Fibroblast of skin of scalp (primary cell): ENCODE measurements at regions not wholly inside any gene's neighbourhood (a gene's known extent, or its start where the extent isn't known, plus 50 kb on each side); places are given as distances from the start of the nearest gene placed in this dataset.

ENCODE experiments used
- DNase-seq: peaks from one replicate; pipeline ENCODE4 v3.0.0-alpha.2; 2013

DNA sequence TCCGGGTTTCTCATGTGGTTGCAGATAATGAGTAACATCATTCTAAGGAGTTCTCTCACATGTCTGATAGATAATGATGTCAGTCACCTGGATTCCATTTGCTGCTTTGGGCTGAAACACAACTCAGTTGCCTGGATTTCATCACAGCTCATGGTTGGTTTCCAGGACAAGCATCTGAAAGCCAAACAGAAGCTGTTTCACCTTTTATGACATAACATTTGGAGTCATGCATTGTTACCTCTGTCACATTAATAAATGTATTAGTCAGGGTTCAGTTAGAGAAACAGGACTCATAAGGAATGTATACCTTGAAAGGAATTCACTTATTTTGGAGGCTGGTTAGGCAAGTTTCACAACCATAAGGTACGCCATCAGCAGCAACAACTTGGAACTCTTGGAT, 251.9 kb upstream of the ATXN7L3B start:
- no peak for DNase-seq

DNA sequence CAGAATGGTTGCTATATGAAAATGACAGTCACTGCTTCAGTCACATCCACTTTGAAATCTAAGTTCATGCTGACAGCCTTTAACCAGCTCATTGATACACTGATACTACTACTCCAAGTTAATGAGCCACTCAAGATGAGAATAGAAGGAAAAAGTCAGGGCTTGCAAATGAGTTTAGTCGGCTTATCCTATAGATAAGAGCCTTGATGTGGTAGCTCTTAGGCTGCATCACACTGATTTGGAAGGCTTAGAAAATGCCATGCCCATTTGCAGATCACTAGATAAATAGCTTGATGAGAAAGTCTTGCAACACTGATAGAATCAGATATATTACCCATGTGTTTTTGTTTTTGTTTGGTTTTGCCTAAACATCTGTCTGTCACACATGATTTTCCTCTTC, 251.4 kb upstream of the ATXN7L3B start:
- DNase-seq, result no peak

DNA sequence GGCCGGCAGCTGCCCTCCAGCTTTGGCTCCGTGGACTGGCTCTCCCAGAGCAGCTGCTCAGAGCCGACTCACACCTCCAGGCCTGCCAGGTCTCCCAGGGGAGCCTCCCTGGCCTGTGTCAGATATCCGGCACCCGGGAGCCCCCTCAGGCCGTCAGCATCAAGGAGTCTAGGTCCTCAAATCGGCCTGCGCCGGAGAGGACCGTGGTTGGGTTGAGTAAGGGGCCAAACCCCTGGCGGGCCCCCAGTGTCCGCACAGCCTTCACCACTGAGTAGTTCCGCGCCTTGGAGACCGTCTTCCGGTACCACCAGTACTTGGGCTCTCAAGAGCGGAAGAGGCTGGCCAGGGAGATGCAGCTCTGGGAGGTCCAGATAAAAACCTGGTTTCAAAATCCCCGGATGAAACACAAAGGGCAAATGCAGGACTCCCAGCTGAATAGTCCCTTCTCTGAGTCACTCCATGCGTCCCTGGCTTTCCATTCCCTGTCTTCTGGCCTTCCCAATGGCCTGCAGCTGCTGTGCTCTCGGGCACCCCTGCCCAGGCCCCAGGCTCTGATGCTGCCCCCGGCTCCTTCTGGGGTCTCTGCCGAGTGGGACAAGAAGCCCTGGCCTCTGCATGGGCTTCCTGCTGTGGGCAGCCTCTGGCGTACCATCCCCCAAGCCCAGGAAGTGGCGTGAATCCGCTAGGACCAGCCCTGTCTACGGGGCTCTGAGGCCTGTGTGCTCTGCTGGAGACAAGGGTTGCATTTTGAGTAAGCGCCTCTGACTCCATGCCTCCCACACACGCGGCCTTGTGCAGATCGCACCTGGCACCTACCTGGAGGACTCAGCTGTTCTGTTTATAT, 245.1 kb upstream of the ATXN7L3B start:
- DNase-seq, result no peak

DNA sequence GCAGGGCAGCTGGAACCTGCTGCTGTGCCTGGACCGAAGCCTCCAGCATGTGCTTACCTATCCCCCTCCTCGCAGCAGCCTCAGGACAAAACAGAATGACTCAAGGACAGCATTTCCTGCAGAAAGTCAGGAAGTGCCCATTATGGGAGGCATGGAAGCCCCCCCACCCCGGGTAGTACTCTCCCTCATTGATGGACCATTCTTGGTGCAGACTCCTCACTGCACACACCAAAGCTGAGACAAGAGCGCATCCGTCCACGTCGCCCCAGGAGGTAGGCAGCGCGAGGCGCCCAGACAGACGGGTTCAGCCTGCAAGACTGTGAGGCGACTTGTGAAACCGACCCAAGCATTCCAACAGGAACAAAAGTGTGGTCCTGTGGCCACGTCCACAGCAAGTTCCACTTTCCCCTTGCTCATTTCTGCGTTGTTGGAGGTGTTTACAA, 243.9 kb upstream of the ATXN7L3B start:
- DNase-seq, result no peak

DNA sequence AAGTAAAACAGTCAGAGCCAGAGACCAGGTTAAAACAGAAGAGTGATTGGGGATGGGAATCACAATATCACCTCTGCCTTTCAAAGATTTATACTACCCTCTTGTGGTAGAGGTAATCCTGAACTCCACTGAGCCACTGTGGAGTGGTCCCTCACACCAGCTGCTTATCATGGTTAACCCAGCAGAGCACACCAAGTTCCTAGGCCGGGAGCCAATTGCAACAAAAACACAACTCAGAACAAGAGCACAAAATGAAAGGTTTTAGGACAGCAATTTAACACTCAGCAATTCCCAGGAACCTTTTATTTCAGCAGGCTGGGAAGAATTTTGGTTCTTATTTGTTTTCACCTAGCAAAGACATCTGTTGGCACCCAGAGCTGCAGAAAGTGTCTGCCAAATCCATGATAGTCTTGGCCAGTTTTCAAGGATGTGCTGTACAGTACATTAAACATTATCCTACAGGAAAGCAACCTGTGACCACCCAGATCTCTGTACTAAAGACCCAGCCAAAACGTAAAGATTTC, 220.5 kb upstream of the ATXN7L3B start:
- peak; percentile 32 for DNase-seq

DNA sequence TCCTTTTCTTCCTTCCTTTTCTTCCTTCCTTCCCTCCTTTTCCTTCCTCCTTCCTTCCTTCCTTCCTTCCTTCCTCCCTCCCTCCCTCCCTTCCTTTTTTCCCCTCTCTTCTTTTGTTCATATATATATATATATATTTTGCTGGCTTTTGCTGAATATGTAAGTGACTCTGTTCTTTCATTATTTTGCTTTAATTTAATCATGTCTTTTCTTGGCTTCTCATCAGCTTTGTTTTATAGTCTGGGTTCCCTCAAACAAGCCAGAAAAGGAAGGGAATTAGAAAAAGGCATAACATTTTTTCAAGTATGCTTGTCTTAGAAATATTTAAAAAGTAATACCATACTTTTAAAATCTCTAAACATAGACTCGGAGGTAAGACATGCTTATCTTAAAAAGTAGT, 219.9 kb upstream of the ATXN7L3B start:
- no peak for DNase-seq

DNA sequence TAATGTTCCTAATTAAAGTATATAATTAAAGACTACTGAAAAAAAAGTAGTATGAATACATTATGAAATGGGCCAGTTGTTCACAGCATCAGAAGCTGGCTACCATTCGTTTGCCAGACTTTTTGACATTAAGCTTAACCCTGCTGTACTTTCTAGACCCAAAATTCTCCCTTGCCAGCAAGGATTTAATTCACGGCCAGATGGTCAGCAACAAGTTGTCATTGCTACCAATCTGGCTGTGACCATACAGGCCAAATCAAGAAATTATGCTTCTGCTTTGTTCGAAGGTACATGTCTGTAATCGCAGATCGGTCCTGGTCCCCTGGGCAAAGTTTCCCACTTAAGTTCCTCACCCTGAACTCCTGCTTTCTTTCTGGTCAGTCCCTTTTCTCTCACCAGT, 217.7 kb upstream of the ATXN7L3B start:
- no peak for DNase-seq

DNA sequence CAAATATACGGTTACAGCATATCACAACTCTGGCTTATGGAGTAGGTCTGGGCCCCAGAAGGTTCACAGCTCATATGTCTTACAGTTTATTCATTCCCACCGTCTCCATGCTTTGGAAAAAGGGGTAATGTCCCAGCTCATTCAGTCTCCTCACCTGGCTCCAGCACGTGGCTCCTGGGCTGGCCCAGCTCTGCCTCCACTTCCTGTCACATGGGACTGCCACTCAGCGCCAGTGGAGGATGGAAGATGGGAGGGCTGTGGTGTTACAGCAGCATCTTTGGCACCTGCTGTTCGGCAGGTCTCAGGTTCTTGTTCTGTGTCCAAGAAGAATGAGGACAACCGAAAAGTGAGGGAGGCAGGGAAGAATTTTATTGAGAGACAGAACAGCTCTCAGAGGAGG, 216.3 kb upstream of the ATXN7L3B start:
- no peak for DNase-seq

DNA sequence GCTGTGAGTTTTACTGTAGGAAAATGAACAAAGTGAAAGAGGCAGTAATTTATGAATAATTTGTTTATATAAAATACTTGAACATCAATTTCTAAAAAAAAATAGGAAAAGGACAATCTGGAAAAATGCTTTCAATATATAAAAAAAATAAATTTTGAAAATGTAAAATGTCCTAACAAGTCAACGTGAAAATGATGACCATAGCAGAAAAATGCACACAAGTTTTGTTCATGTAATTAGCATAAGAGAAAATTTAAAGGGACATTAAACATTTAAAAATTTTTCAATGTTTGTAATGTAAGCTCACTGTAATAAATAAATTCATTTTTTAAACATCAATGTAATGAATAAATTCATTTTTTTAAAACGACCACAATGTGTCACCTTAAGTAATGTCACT, 214.8 kb upstream of the ATXN7L3B start:
- no peak for DNase-seq

DNA sequence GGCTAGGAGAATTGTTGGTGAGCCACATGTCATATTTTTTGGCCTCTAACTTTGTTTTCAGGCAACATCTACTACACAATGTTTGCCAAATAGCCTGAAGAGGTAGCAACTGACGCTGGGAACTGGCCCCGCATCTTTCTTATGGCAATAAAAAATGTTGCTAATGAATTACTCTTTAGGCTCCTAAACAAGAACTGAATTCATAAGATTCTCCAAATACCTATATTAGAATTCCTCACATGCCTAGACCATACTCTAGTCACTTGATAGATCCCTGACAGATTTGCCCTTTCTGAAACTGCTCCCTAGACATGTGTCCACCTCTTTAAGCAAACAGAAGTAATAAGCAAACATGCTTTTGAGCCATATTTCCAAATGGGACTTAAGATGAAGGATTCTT, 209.0 kb upstream of the ATXN7L3B start:
- peak; percentile 9 for DNase-seq

DNA sequence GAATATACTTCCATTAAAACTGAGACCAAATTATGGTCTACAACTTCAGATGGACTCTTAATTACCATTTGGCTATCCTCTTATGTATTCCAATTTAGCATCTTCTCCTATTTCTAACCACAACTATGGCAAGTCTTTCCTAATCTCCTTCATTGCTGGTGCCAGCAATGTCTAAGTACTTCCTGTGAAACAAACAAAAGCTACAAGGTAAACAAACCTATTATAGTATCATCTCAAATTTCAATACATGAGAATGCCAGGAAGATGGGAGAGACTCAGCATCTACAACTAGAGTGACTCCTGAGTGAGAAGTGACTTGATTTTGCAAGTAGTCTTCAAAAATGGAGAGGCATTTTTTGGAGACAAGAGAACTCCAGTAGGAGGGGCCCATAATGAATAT, 202.9 kb upstream of the ATXN7L3B start:
- DNase-seq, result no peak

DNA sequence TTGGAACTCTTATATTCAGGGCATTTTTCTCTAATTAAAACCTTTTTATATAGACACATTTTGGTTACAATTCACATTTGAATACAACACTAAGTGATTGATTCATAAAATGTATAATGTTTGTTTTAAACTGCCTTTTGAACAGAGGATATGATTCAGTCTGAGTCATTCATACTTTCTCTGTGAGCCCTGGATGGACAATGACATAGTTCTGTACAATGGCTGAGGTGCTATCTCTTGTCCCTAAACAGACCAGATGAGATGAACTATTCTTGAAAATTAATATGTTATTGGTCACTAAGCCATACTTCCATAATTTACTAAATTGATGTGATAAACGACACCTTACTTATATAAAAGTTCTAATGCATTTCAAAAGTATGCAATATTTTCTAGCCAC, 199.7 kb upstream of the ATXN7L3B start:
- DNase-seq, result peak; percentile 54

DNA sequence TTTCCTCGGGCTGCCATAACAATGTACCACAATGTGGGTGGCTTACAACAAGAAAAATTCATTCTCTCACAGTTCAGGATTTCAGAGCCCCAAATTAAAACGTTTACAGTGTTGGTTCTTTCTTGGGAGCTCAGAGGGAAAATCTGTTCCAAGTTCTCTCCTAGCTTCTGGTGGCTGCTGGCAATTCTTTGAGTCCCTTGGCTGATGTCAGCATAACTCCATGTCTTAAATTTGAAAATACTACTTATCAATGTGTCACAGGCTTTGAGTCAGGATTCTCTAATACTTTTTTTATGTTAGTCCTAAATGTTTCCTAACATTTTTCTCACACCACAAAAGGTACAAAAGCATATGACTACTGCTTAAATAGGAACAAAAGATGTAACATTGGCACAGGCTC, 198.4 kb upstream of the ATXN7L3B start:
- no peak for DNase-seq

DNA sequence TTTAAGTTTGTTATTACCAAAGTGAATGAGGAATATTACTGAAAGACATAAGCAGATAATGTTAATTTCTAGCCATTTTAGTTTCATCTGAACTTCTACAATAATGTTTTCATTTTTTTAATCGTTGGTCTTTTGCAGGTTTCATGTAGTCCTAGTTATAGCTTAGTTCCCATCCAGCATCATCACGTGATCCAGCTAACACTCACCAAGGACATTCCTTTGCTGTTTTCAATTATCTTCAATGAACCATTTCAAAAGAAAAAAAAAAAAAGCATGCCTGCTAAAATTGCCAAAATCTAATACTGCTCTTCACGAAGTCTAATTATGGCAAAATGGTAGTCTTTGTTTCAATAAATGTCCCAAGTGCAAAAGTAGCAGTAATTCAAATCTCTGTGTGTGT, 187.7 kb upstream of the ATXN7L3B start:
- peak; percentile 69 for DNase-seq

DNA sequence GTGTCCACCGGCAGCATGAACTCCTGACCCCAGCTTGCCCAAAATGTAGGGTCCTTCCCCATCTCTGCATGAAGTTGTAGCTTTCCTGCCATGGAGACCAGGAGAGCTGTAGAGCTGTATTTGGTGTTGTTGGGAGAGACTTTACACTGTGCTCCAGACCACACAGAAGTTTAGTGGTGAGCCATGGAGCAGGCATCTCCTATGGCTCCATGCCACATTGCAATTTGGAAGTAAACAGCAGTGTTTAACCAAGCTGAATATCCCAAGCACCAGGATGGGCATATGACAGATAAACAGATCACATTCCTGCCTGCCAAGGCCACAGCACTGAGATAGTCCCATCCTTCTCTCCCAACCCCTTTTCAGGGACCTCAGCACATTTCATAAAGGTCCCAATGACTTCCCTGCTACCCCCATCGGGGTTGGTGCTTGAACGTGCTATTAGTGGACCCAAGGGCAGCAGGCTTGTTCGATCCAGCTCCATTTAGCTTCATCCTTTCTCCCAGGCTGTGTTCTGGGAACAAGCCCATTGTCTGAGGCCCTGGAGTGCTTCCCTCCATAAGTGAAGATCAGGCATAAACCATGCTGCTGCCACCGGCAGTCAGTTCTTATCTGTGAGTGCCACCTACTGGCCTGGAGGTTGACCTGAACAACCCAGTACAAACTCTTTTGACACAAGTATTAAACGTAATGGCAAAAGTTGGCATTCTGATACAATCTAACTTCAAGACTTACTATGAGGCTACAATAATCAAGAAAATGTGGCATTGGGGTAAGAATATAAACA, 172.3 kb upstream of the ATXN7L3B start:
- peak; percentile 67 for DNase-seq

DNA sequence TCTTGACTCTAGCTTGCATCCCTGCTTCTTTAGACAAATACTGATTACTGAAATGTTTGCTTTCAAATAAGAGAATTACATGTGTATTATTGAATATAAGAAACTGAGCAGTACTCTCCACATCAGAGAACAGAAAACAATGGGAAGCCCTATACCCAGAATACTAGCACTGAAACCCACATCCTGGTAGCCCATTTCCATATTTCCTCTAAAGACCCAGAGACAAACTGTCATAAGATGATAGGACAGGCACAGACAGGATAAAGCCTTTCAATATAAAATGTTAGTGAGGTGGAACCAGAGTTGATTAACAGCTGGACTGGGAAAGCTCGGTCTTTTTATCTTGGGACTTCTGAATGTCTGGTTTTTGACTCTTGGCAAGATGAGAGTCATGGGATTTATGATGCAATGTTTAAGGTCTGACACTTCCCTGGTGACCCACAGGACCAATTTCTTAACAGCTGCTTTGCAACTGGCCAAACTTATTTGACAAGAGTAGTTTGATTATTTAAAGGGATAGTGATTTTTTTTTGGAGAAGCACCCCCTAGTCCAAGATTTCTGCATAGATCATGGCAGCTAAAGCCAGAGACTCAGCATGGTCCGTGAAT, 166.9 kb upstream of the ATXN7L3B start:
- DNase-seq, result no peak

DNA sequence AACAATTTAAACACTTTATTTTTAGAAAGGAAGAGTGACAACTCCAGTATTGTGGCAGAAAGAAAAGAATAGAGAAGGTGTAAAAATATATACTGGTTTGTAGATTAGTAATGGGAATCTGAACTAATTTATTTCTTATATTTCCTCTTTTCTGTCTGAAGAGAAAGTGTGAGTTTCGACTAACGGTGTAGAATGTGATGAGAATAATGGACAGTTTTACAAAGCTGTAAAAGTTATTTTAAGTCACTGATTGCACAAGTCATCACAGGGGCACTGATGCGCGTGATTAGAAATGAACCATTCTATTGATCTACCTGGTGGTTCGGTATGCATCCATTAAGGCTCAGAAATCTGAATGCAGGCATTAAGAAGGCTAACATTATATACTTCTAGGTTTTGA, 158.5 kb upstream of the ATXN7L3B start:
- no peak for DNase-seq

DNA sequence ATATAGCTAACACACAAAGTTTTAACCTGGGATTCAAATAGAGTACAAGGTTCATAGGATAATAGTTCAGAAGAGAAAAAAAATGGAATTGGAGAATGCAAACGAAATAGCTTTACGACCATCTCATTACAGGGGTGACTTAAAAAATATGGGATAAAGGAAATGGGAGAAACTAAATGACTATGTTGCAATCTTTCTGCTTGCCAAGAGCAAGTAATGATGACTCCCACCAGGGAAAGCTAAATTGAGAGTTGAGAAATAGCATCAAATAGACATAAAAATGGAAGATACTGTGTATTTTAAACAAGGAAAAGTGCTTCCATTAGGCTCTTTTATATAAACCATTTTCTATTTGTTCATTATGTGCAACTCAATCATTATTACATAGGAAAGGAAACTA, 155.7 kb upstream of the ATXN7L3B start:
- DNase-seq, result no peak

DNA sequence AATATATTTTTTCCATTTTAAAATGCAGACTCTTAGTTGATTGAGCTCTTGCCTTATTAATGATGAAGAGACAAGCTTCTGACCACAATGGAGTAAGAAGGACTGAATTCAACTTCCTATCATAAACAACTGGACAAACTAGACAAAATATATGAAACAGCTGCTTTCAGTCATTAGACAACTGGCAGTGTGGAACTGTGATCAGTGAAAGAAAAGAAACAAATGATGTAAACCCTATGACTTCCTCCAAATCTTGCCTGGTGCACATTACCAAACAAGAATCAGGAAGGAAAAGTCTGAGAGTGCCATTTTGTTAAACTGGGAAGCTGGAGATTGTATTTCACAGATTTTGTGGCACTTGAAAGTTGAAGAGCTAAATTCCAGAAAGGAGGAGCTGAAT, 154.7 kb upstream of the ATXN7L3B start:
- DNase-seq, result no peak

DNA sequence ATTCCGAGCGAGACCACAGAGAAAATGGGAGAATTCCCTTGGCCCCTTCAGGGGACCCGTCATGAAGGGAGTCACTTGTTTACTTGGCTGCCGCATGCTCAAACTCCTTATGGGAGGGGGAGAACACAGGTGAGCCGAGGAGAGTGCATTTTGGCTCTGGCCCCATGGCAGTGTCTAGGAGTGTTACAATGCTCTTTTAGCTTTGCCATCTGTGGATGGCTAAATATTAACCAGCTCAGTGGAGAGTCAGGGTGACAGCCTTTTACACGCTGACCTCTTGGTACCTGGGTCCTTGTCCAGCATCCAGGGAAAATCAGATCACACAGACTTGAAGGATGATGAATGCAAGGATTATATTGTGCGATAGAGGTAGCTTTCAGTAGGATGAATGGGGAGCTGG, 146.4 kb upstream of the ATXN7L3B start:
- DNase-seq, result no peak

DNA sequence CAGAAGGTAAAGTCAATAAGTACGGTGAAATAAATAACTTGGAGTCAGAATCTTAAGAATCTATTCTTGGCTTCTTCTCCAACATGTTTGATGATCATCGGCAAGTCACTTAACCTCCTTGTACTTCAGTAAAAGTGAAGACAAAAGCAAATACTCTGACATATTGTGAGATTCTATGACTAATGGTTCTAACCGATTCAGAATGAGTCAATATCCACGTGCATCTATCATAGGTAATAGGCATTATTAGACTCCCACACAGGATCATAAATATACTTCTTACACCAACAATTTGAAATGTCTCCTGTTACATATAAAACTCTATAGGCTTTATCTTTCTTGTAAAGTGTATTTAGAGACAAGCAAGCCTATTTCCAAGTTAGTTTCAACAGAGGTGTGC, 144.4 kb upstream of the ATXN7L3B start:
- DNase-seq, result no peak

DNA sequence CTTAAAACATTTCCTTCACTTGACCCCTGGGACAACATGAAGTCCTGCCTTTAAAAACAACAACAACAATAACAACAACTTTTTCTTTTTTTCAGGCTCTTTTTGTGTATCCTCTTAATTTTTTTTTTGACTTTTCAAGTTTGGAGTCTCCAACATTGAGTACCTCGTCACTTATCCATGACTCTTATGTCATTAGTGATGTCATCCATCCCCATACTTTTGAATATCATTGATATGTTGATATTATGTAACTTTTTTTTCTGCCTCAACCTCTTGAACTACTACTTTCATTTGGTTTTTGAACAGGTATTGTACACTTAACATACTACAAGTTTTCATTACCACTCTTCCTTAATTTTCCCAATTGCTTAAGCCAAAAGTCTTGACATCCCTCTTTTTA, 143.0 kb upstream of the ATXN7L3B start:
- DNase-seq, result no peak

DNA sequence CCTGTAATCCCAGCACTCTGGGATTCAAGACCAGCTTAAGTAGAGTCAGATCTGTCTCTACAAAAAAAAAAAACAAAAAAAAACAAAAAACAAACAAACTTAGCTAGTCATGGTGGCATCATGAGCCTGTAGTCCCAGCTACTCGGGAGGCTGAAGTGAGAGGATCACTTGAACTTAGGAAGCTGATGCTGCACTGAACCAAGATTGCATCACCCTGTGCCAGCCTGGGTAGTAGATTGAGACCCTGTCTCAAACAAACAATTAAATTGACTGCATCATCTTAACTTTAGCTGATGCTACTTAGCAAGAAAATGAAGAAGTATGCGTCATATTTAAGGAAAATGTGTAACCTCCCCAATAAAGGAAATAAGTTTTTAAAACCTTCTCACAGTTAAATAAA, 136.6 kb upstream of the ATXN7L3B start:
- no peak for DNase-seq
